ENCODE measurements at regions not wholly inside any gene's neighbourhood (a gene's known extent, or its start where the extent isn't known, plus 50 kb on each side); places are given as distances from the start of the nearest gene placed in this dataset.

DNA sequence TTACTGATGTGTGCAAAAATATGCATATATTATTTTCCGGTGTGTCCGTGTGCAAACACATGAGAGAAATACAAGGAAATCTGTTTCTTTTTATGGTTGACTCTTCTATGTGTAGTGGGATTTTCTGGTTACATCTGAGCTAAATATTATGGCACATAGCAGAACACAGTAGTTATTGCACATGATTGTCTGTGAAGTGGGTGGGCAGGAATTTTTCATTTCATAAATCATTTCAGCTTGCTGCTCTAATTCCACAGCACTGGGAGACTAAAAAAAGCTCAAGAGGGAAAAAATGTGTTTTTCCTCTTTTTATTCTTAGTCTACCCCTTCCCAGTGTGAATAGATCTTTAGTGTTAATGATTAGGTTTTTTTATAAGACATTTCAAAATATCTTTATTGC lies 197.9 kb downstream of the MBL2 start:
- TF ChIP-seq, protein P1, sequence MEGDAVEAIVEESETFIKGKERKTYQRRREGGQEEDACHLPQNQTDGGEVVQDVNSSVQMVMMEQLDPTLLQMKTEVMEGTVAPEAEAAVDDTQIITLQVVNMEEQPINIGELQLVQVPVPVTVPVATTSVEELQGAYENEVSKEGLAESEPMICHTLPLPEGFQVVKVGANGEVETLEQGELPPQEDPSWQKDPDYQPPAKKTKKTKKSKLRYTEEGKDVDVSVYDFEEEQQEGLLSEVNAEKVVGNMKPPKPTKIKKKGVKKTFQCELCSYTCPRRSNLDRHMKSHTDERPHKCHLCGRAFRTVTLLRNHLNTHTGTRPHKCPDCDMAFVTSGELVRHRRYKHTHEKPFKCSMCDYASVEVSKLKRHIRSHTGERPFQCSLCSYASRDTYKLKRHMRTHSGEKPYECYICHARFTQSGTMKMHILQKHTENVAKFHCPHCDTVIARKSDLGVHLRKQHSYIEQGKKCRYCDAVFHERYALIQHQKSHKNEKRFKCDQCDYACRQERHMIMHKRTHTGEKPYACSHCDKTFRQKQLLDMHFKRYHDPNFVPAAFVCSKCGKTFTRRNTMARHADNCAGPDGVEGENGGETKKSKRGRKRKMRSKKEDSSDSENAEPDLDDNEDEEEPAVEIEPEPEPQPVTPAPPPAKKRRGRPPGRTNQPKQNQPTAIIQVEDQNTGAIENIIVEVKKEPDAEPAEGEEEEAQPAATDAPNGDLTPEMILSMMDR (IDR thresholded peaks at IDR 0.05; ENCODE audit: borderline replicate concordance, extremely low read depth, low read length, poor library complexity, severe bottlenecking) = no peak
- no peak for TF ChIP-seq EZH2 (IDR thresholded peaks at IDR 0.05; ENCODE audit: borderline replicate concordance, low read depth, low read length, severe bottlenecking)

All from DND-41 (cell line).